Activated T-helper 17 cell treated with anti-CD3 and anti-CD28 coated beads, Interleukin-2, amount 50 U/mL, for 72 hours (primary cell): ENCODE measurements at regions not wholly inside any gene's neighbourhood (a gene's known extent, or its start where the extent isn't known, plus 50 kb on each side); places are given as distances from the start of the nearest gene placed in this dataset.

ENCODE experiments used
- ATAC-seq: fragments of 150-1000 bp; cut with Tn5 transposase; replicated peaks from 2 replicates; pipeline ENCODE4 v1.10.0; 2021; ENCODE audit warnings: mild to moderate bottlenecking, moderate library complexity
- H3K27ac Mint-ChIP-seq: one replicate; pipeline ENCODE4 v1.8.0; 2022; ENCODE audit warnings: mixed read lengths
- H3K27me3 Mint-ChIP-seq: one replicate; pipeline ENCODE4 v1.8.0; 2022; ENCODE audit warnings: mixed read lengths
- H3K36me3 Mint-ChIP-seq: one replicate; pipeline ENCODE4 v1.8.0; 2022; ENCODE audit warnings: low read depth, mild to moderate bottlenecking, mixed read lengths
- H3K4me1 Mint-ChIP-seq: one replicate; pipeline ENCODE4 v1.8.0; 2022; ENCODE audit warnings: mixed read lengths
- H3K4me3 Mint-ChIP-seq: one replicate; pipeline ENCODE4 v1.8.0; 2022; ENCODE audit warnings: mild to moderate bottlenecking, mixed read lengths
- H3K9me3 Mint-ChIP-seq: one replicate; pipeline ENCODE4 v1.8.0; 2022; ENCODE audit warnings: mixed read lengths

GRCh38 chr1:184896000-184896399, 78.3 kb downstream of the NIBAN1 start:
- Mint-ChIP-seq H3K36me3 (peaks cover 65% of the 10 kb centered on the region), H3K27me3 (no peaks in the 10 kb centered on the region), H3K9me3 (no peaks in the 10 kb centered on the region), H3K27ac (peak overlapping the region; percentile 8), H3K4me1 (peaks cover 20% of the 10 kb centered on the region), H3K4me3 (peak overlapping the region; percentile 17)
- ATAC-seq, result no peak

- no peaks in the 10 kb centered on the region for H3K9me3 Mint-ChIP-seq
- H3K36me3 Mint-ChIP-seq, result peaks cover 73% of the 10 kb centered on the region
- H3K4me3 Mint-ChIP-seq, result peak overlapping the region; percentile 16
- peaks cover 27% of the 10 kb centered on the region for H3K4me1 Mint-ChIP-seq
- ATAC-seq, result no peak
- no peak overlapping the region for H3K27ac Mint-ChIP-seq
- no peaks in the 10 kb centered on the region for H3K27me3 Mint-ChIP-seq
Observed at GRCh38 chr1:184895086-184895485, 79.2 kb downstream of the NIBAN1 start.

- Mint-ChIP-seq H3K36me3 (peaks cover 73% of the 10 kb centered on the region), H3K27ac (peak overlapping the region; percentile 99), H3K9me3 (no peaks in the 10 kb centered on the region), H3K27me3 (no peaks in the 10 kb centered on the region), H3K4me3 (no peak overlapping the region), H3K4me1 (peaks cover 30% of the 10 kb centered on the region)
- no peak for ATAC-seq
Observed at GRCh38 chr1:184893695-184894094, 80.6 kb downstream of the NIBAN1 start.

- Mint-ChIP-seq H3K27ac (peak overlapping the region; percentile 99), H3K27me3 (no peaks in the 10 kb centered on the region), H3K4me3 (peak overlapping the region; percentile 81), H3K4me1 (peaks cover 30% of the 10 kb centered on the region), H3K36me3 (peaks cover 73% of the 10 kb centered on the region), H3K9me3 (no peaks in the 10 kb centered on the region)
- ATAC-seq, result peak; percentile 82
Observed at GRCh38 chr1:184892116-184892515, 82.2 kb downstream of the NIBAN1 start.

GRCh38 chr1:184891440-184891839, 82.9 kb downstream of the NIBAN1 start:
- peaks cover 30% of the 10 kb centered on the region for H3K4me1 Mint-ChIP-seq
- no peak for ATAC-seq
- H3K27me3 Mint-ChIP-seq, result no peaks in the 10 kb centered on the region
- H3K4me3 Mint-ChIP-seq, result peak overlapping the region; percentile 81
- H3K36me3 Mint-ChIP-seq, result peaks cover 73% of the 10 kb centered on the region
- no peaks in the 10 kb centered on the region for H3K9me3 Mint-ChIP-seq
- peak overlapping the region; percentile 99 for H3K27ac Mint-ChIP-seq

- Mint-ChIP-seq H3K9me3 (no peaks in the 10 kb centered on the region), H3K27me3 (no peaks in the 10 kb centered on the region), H3K4me3 (peak overlapping the region; percentile 81), H3K36me3 (peaks cover 75% of the 10 kb centered on the region), H3K4me1 (peaks cover 32% of the 10 kb centered on the region), H3K27ac (peak overlapping the region; percentile 99)
- ATAC-seq, result peak; percentile 70
Observed at GRCh38 chr1:184890539-184890973, 83.8 kb downstream of the NIBAN1 start.

- Mint-ChIP-seq H3K4me1 (peaks cover 36% of the 10 kb centered on the region), H3K9me3 (no peaks in the 10 kb centered on the region), H3K36me3 (peaks cover 79% of the 10 kb centered on the region), H3K27me3 (no peaks in the 10 kb centered on the region), H3K27ac (peak overlapping the region; percentile 99), H3K4me3 (peak overlapping the region; percentile 81)
- ATAC-seq, result peak; percentile 3
Observed at GRCh38 chr1:184889902-184890301, 84.4 kb downstream of the NIBAN1 start.

GRCh38 chr1:184889166-184889565, 85.1 kb downstream of the NIBAN1 start:
- H3K27me3 Mint-ChIP-seq, result no peaks in the 10 kb centered on the region
- H3K9me3 Mint-ChIP-seq, result no peaks in the 10 kb centered on the region
- peaks cover 35% of the 10 kb centered on the region for H3K4me1 Mint-ChIP-seq
- no peak for ATAC-seq
- H3K27ac Mint-ChIP-seq, result peak overlapping the region; percentile 99
- H3K4me3 Mint-ChIP-seq, result peak overlapping the region; percentile 81
- H3K36me3 Mint-ChIP-seq, result peaks cover 81% of the 10 kb centered on the region

- Mint-ChIP-seq H3K4me1 (peaks cover 32% of the 10 kb centered on the region), H3K27ac (peak overlapping the region; percentile 65), H3K36me3 (peaks cover 83% of the 10 kb centered on the region), H3K4me3 (no peak overlapping the region), H3K9me3 (no peaks in the 10 kb centered on the region), H3K27me3 (no peaks in the 10 kb centered on the region)
- ATAC-seq, result no peak
Observed at GRCh38 chr1:184888505-184888904, 85.8 kb downstream of the NIBAN1 start.

GRCh38 chr1:184882957-184883815, 91.1 kb downstream of the NIBAN1 start:
- ATAC-seq, result peak; percentile 81
- peaks cover 85% of the 10 kb centered on the region for H3K36me3 Mint-ChIP-seq
- H3K4me3 Mint-ChIP-seq, result peak overlapping the region; percentile 78
- no peaks in the 10 kb centered on the region for H3K9me3 Mint-ChIP-seq
- no peaks in the 10 kb centered on the region for H3K27me3 Mint-ChIP-seq
- H3K27ac Mint-ChIP-seq, result peak overlapping the region; percentile 100
- peaks cover 38% of the 10 kb centered on the region for H3K4me1 Mint-ChIP-seq

- H3K27me3 Mint-ChIP-seq, result no peaks in the 10 kb centered on the region
Observed at GRCh38 chr1:184881941-184882913, 92.1 kb downstream of the NIBAN1 start.

GRCh38 chr1:184879876-184880557, 94.3 kb downstream of the NIBAN1 start:
- H3K36me3 Mint-ChIP-seq, result peaks cover 77% of the 10 kb centered on the region
- H3K9me3 Mint-ChIP-seq, result no peaks in the 10 kb centered on the region
- H3K27ac Mint-ChIP-seq, result peak overlapping the region; percentile 100
- no peak overlapping the region for H3K4me3 Mint-ChIP-seq
- H3K27me3 Mint-ChIP-seq, result no peaks in the 10 kb centered on the region
- H3K4me1 Mint-ChIP-seq, result peaks cover 35% of the 10 kb centered on the region
- no peak for ATAC-seq

More at GRCh38 chr1:184881941-184882913, 92.1 kb downstream of the NIBAN1 start:
- peaks cover 77% of the 10 kb centered on the region for H3K36me3 Mint-ChIP-seq
- peak; percentile 76 for ATAC-seq
- H3K4me1 Mint-ChIP-seq, result peaks cover 38% of the 10 kb centered on the region
- H3K27ac Mint-ChIP-seq, result peak overlapping the region; percentile 100
- H3K4me3 Mint-ChIP-seq, result peak overlapping the region; percentile 78
- no peaks in the 10 kb centered on the region for H3K9me3 Mint-ChIP-seq

GRCh38 chr1:184878602-184879001, 95.7 kb downstream of the NIBAN1 start:
- Mint-ChIP-seq H3K27ac (no peak overlapping the region), H3K36me3 (peaks cover 69% of the 10 kb centered on the region), H3K4me1 (peaks cover 33% of the 10 kb centered on the region), H3K27me3 (no peaks in the 10 kb centered on the region), H3K4me3 (no peak overlapping the region), H3K9me3 (no peaks in the 10 kb centered on the region)
- ATAC-seq, result no peak

- H3K9me3 Mint-ChIP-seq, result peaks cover 5% of the 10 kb centered on the region
- ATAC-seq, result no peak
- no peak overlapping the region for H3K27ac Mint-ChIP-seq
- peaks cover 27% of the 10 kb centered on the region for H3K4me1 Mint-ChIP-seq
- H3K27me3 Mint-ChIP-seq, result no peaks in the 10 kb centered on the region
- H3K36me3 Mint-ChIP-seq, result peaks cover 69% of the 10 kb centered on the region
- H3K4me3 Mint-ChIP-seq, result no peak overlapping the region
Observed at GRCh38 chr1:184878002-184878401, 96.3 kb downstream of the NIBAN1 start.
